AG04450 (cell line): ENCODE measurements at regions not wholly inside any gene's neighbourhood (a gene's known extent, or its start where the extent isn't known, plus 50 kb on each side); places are given as distances from the start of the nearest gene placed in this dataset.

Experiments
- CTCF ChIA-PET: fragments of 300-600, 350-600 bp; formaldehyde crosslinking; extraction: SDS; loops from one replicate; lab custom pipeline; 2022; ENCODE audit warnings: antibody characterized with exemption, inconsistent platforms; lab: Charles Lee
- POLR2A ChIA-PET: fragments of 350-600 bp; formaldehyde crosslinking; extraction: SDS; loops from one replicate; lab custom pipeline; 2021; ENCODE audit warnings: antibody characterized with exemption, inconsistent platforms; lab: Yijun Ruan, JAX
- DNase-seq: peaks from one replicate; pipeline ENCODE4 v3.0.0-alpha.2; 2011; ENCODE audit warnings: low read depth, low spot score
- H3K27ac ChIP-seq: one replicate; pipeline ENCODE4 v1.5.1; 2012; ENCODE audit warnings: low read depth, low read length, control low read depth
- H3K27me3 ChIP-seq: one replicate; pipeline ENCODE4 v1.6.0; 2012; ENCODE audit warnings: low read length; ENCODE audit not compliant: control insufficient read depth, insufficient read depth
- H3K4me3 ChIP-seq: 2 replicates; pipeline ENCODE4 v1.5.1; 2011; ENCODE audit warnings: mild to moderate bottlenecking, low read depth, low read length, control low read depth
- H3K9me3 ChIP-seq: 2 replicates; pipeline ENCODE4 v1.5.1; 2012; ENCODE audit warnings: low read length; ENCODE audit not compliant: control insufficient read depth, insufficient read depth
- CTCF ChIP-seq: IDR thresholded peaks from 2 replicates; pipeline ENCODE4 v1.5.1; 2011; ENCODE audit warnings: low read depth, low read length, control low read depth, inconsistent platforms

GRCh38 chr2:2912731-2913130, 464.9 kb downstream of the EIPR1 start:
- ChIA-PET POLR2A (no interaction called here), CTCF (no interaction called here)
- no peak overlapping the region for H3K4me3 ChIP-seq
- H3K9me3 ChIP-seq, result peaks cover 56% of the 10 kb centered on the region
- H3K27ac ChIP-seq, result no peak overlapping the region
- no peaks in the 10 kb centered on the region for H3K27me3 ChIP-seq
- no peak for TF ChIP-seq CTCF
- no peak for DNase-seq

GRCh38 chr2:2912293-2912692, 465.3 kb downstream of the EIPR1 start:
- Histone ChIP-seq H3K27me3 (no peaks in the 10 kb centered on the region), H3K9me3 (peaks cover 57% of the 10 kb centered on the region), H3K4me3 (no peak overlapping the region), H3K27ac (no peak overlapping the region)
- no peak for DNase-seq
- ChIA-PET CTCF (no interaction called here), POLR2A (no interaction called here)
- no peak for TF ChIP-seq CTCF

- no peak for TF ChIP-seq CTCF
- CTCF ChIA-PET, result no interaction called here
- no peak overlapping the region for H3K4me3 ChIP-seq
- H3K27me3 ChIP-seq, result no peaks in the 10 kb centered on the region
- POLR2A ChIA-PET, result no interaction called here
- DNase-seq, result no peak
- no peak overlapping the region for H3K27ac ChIP-seq
- peaks cover 65% of the 10 kb centered on the region for H3K9me3 ChIP-seq
These were observed 467.4 kb downstream of the EIPR1 start for GRCh38 chr2:2910259-2910658.

- Histone ChIP-seq H3K9me3 (peaks cover 69% of the 10 kb centered on the region), H3K4me3 (no peak overlapping the region), H3K27ac (no peak overlapping the region), H3K27me3 (no peaks in the 10 kb centered on the region)
- no peak for TF ChIP-seq CTCF
- ChIA-PET CTCF (no interaction called here), POLR2A (no interaction called here)
- DNase-seq, result no peak
These were observed 468.3 kb downstream of the EIPR1 start for GRCh38 chr2:2909086-2910035.

GRCh38 chr2:2906091-2906490, 471.5 kb downstream of the EIPR1 start:
- POLR2A ChIA-PET, result no interaction called here
- CTCF ChIA-PET, result no interaction called here
- no peak for TF ChIP-seq CTCF
- H3K4me3 ChIP-seq, result no peak overlapping the region
- peaks cover 61% of the 10 kb centered on the region for H3K9me3 ChIP-seq
- H3K27ac ChIP-seq, result no peak overlapping the region
- DNase-seq, result no peak
- no peaks in the 10 kb centered on the region for H3K27me3 ChIP-seq
